Common myeloid progenitor, CD34-positive (primary cell): ENCODE measurements at regions not wholly inside any gene's neighbourhood (a gene's known extent, or its start where the extent isn't known, plus 50 kb on each side); places are given as distances from the start of the nearest gene placed in this dataset.

Experiments
- CTCF ChIA-PET: fragments of 350-600 bp; sonication (Branson Sonifier 250); formaldehyde crosslinking; loops from one replicate; lab custom pipeline; 2021; ENCODE audit warnings: antibody characterized with exemption; lab: Charles Lee
- POLR2A ChIA-PET: fragments of 350-600 bp; sonication (Branson Sonifier 250); formaldehyde crosslinking; loops from one replicate; lab custom pipeline; 2021; ENCODE audit warnings: antibody characterized with exemption; lab: Charles Lee
- DNase-seq, 3 donors: peaks; one replicate each; pipeline versions ENCODE4 v3.0.0 to v3.0.0-alpha.2; 2013
- H3K27ac ChIP-seq, 2 experiments: 1 replicate in 1 of 2; 2 replicates in 1 of 2; pipeline ENCODE4 v1.7.0; 2013; ENCODE audit warnings: inconsistent platforms in 2 of 2, low read length in 2 of 2, mild to moderate bottlenecking in 2 of 2, low read depth in 1 of 2, moderate library complexity in 1 of 2; ENCODE audit not compliant: severe bottlenecking in 2 of 2, insufficient read depth in 1 of 2, poor library complexity in 1 of 2
- H3K27me3 ChIP-seq, 5 experiments: replicated peaks in 2 of 5; 1 replicate in 3 of 5; 2 replicates in 2 of 5; pipeline versions ENCODE4 v1.6.1 to v1.7.0; 2013; ENCODE audit warnings: low read length in 4 of 5, mild to moderate bottlenecking in 2 of 5, moderate library complexity in 2 of 5, inconsistent platforms in 1 of 5; ENCODE audit not compliant: insufficient read depth in 5 of 5, control insufficient read depth in 4 of 5
- H3K36me3 ChIP-seq, 4 experiments: 1 replicate in 2 of 4; 2 replicates in 2 of 4; pipeline versions ENCODE4 v1.6.1 to v1.7.0; 2013; ENCODE audit warnings: low read length in 3 of 4, control low read depth in 1 of 4, mild to moderate bottlenecking in 1 of 4; ENCODE audit not compliant: control insufficient read depth in 4 of 4, insufficient read depth in 4 of 4
- H3K4me1 ChIP-seq, 4 experiments: 1 replicate in 3 of 4; 2 replicates in 1 of 4; pipeline versions ENCODE4 v1.6.1 to v1.7.1; 2013; ENCODE audit warnings: low read length in 3 of 4, mild to moderate bottlenecking in 3 of 4, control low read depth in 1 of 4, inconsistent platforms in 1 of 4, moderate library complexity in 1 of 4; ENCODE audit not compliant: control insufficient read depth in 4 of 4, insufficient read depth in 4 of 4; ENCODE audit errors: control extremely low read depth in 1 of 4
- H3K4me3 ChIP-seq, 7 experiments: 1 replicate in 4 of 7; 2 replicates in 3 of 7; pipeline versions ENCODE4 v1.5.1 to v1.7.0; 2013; ENCODE audit warnings: mild to moderate bottlenecking in 7 of 7, low read length in 6 of 7, moderate library complexity in 6 of 7, inconsistent platforms in 2 of 7, low read depth in 2 of 7, control low read depth in 1 of 7; ENCODE audit not compliant: insufficient read depth in 4 of 7, control insufficient read depth in 1 of 7; ENCODE audit errors: extremely low read depth in 1 of 7
- H3K9me3 ChIP-seq, 5 experiments: 1 replicate in 4 of 5; 2 replicates in 1 of 5; pipeline versions ENCODE4 v1.6.1 to v1.7.1; 2013; ENCODE audit warnings: low read length in 4 of 5, mild to moderate bottlenecking in 2 of 5, inconsistent platforms in 1 of 5, low read depth in 1 of 5, moderate library complexity in 1 of 5; ENCODE audit not compliant: control insufficient read depth in 4 of 5, insufficient read depth in 2 of 5; ENCODE audit errors: control extremely low read depth in 1 of 5
- WGBS: methylation state at CpG from one replicate; pipeline ENCODE4 v1.1.5; 2013; ENCODE audit not compliant: insufficient coverage; 5-methylcytosine and 5-hydroxymethylcytosine counted together

- Histone ChIP-seq H3K9me3 (peaks cover 0 to 14% (median 0%) of the 10 kb centered on the region in 5 experiments), H3K36me3 (no peaks in the 10 kb centered on the region), H3K27ac (no peak overlapping the region), H3K4me1 (no peaks in the 10 kb centered on the region), H3K27me3 (no peaks in the 10 kb centered on the region), H3K4me3 (no peak overlapping the region)
- ChIA-PET POLR2A (no interaction called here), CTCF (interaction anchor here (1.1 kb wide), 1 partner anchor 537 kb away, joined by 3 read pairs; no protein-coding TSS in a partner anchor)
- no peak for DNase-seq
- WGBS, result no CpG with 5 or more reads among the region's 1 CpG
Observed at GRCh38 chr14:40467969-40468368, 1035.7 kb upstream of the FBXO33 start.

GRCh38 chr14:40464531-40464930 lies 1032.3 kb upstream of the FBXO33 start:
- DNase-seq, result no peak
- Histone ChIP-seq H3K36me3 (no peaks in the 10 kb centered on the region), H3K27me3 (no peaks in the 10 kb centered on the region), H3K27ac (no peak overlapping the region), H3K4me3 (no peak overlapping the region), H3K4me1 (no peaks in the 10 kb centered on the region), H3K9me3 (peaks cover 0 to 10% (median 0%) of the 10 kb centered on the region in 5 experiments)
- ChIA-PET CTCF (no interaction called here), POLR2A (no interaction called here)
- no CpG with 5 or more reads among the region's 2 CpGs for WGBS

- 87% methylated on average over 3 of the region's 6 CpGs for WGBS
- Histone ChIP-seq H3K27me3 (no peaks in the 10 kb centered on the region), H3K27ac (no peak overlapping the region), H3K36me3 (no peaks in the 10 kb centered on the region), H3K9me3 (peaks cover 0 to 6% (median 0%) of the 10 kb centered on the region in 5 experiments), H3K4me1 (no peaks in the 10 kb centered on the region), H3K4me3 (no peak overlapping the region)
- ChIA-PET CTCF (no interaction called here), POLR2A (no interaction called here)
- DNase-seq, result no peak
Observed at GRCh38 chr14:40463886-40464285, 1031.7 kb upstream of the FBXO33 start.

- H3K36me3 ChIP-seq, result no peaks in the 10 kb centered on the region
- CTCF ChIA-PET, result no interaction called here
- no peak for DNase-seq
- POLR2A ChIA-PET, result no interaction called here
- H3K9me3 ChIP-seq, result no peaks in the 10 kb centered on the region
- H3K4me1 ChIP-seq, result no peaks in the 10 kb centered on the region
- WGBS, result no CpG with 5 or more reads among the region's 1 CpG
- no peak overlapping the region for H3K4me3 ChIP-seq
- no peak overlapping the region for H3K27ac ChIP-seq
- no peaks in the 10 kb centered on the region for H3K27me3 ChIP-seq
Observed at GRCh38 chr14:40452674-40453073, 1020.4 kb upstream of the FBXO33 start.

- POLR2A ChIA-PET, result no interaction called here
- H3K36me3 ChIP-seq, result no peaks in the 10 kb centered on the region
Observed at GRCh38 chr14:40447017-40447416, 1014.8 kb upstream of the FBXO33 start.

GRCh38 chr14:40445020-40445419 lies 1012.8 kb upstream of the FBXO33 start:
- Histone ChIP-seq H3K4me3 (no peak overlapping the region), H3K27me3 (no peaks in the 10 kb centered on the region), H3K36me3 (no peaks in the 10 kb centered on the region), H3K9me3 (no peaks in the 10 kb centered on the region), H3K4me1 (no peaks in the 10 kb centered on the region), H3K27ac (no peak overlapping the region)
- 96% methylated on average over 4 of the region's 5 CpGs for WGBS
- ChIA-PET CTCF (no interaction called here), POLR2A (no interaction called here)
- DNase-seq, result no peak

More at GRCh38 chr14:40447017-40447416, 1014.8 kb upstream of the FBXO33 start:
- WGBS, result 100% methylated on average over 2 of the region's 3 CpGs
- CTCF ChIA-PET, result interaction anchor here (1.1 to 1.9 kb wide), 3 partner anchors 10 to 12 kb away, joined by 3 to 5 read pairs (median 5); no protein-coding TSS in a partner anchor
- H3K4me1 ChIP-seq, result no peaks in the 10 kb centered on the region
- DNase-seq, result no peak
- no peaks in the 10 kb centered on the region for H3K27me3 ChIP-seq
- H3K4me3 ChIP-seq, result no peak overlapping the region
- H3K27ac ChIP-seq, result no peak overlapping the region
- H3K9me3 ChIP-seq, result no peaks in the 10 kb centered on the region

GRCh38 chr14:40436551-40436950 lies 1004.3 kb upstream of the FBXO33 start:
- Histone ChIP-seq H3K9me3 (no peaks in the 10 kb centered on the region), H3K27me3 (no peaks in the 10 kb centered on the region), H3K4me3 (no peak overlapping the region), H3K27ac (no peak overlapping the region), H3K4me1 (no peaks in the 10 kb centered on the region), H3K36me3 (no peaks in the 10 kb centered on the region)
- CTCF ChIA-PET, result interaction anchor here (1.6 kb wide), 1 partner anchor 10 kb away, joined by 5 read pairs; no protein-coding TSS in a partner anchor
- 94% methylated on average over 2 of the region's 3 CpGs for WGBS
- POLR2A ChIA-PET, result no interaction called here
- DNase-seq, result no peak
